CD14-positive monocyte (primary cell): ENCODE measurements at regions not wholly inside any gene's neighbourhood (a gene's known extent, or its start where the extent isn't known, plus 50 kb on each side); places are given as distances from the start of the nearest gene placed in this dataset.

Source experiments
- DNase-seq, 3 donors: peaks; one replicate each; pipeline ENCODE4 v3.0.0-alpha.2; 2011 to 2022
- H2AFZ ChIP-seq: 2 replicates; pipeline ENCODE4 v1.6.0; 2012; ENCODE audit warnings: mild to moderate bottlenecking, low read depth, low read length, inconsistent platforms; ENCODE audit not compliant: insufficient read depth, poor library complexity, severe bottlenecking
- H3K27ac ChIP-seq, 2 donors: 1 replicate in 1 of 2; 2 replicates in 1 of 2; pipeline ENCODE4 v1.5.1; 2012 to 2013; ENCODE audit warnings: low read length in 2 of 2, control low read depth in 1 of 2, inconsistent platforms in 1 of 2, low read depth in 1 of 2, mild to moderate bottlenecking in 1 of 2
- H3K27me3 ChIP-seq, 2 donors: one replicate each; pipeline versions ENCODE4 v1.6.0 to v1.6.1; 2011 to 2013; ENCODE audit warnings: low read length in 2 of 2; ENCODE audit not compliant: control insufficient read depth in 2 of 2, insufficient read depth in 2 of 2
- H3K36me3 ChIP-seq, 2 donors: replicated peaks in 1 of 2; 1 replicate in 1 of 2; 2 replicates in 1 of 2; pipeline versions ENCODE4 v1.5.1 to v1.6.1; 2012 to 2013; ENCODE audit warnings: low read length in 2 of 2, control low read depth in 1 of 2, inconsistent platforms in 1 of 2, mild to moderate bottlenecking in 1 of 2; ENCODE audit not compliant: insufficient read depth in 2 of 2, control insufficient read depth in 1 of 2
- H3K4me1 ChIP-seq, 2 donors: 1 replicate in 1 of 2; 2 replicates in 1 of 2; pipeline versions ENCODE4 v1.5.1 to v1.6.1; 2012 to 2013; ENCODE audit warnings: low read length in 2 of 2, control low read depth in 1 of 2, inconsistent platforms in 1 of 2, mild to moderate bottlenecking in 1 of 2, moderate library complexity in 1 of 2; ENCODE audit not compliant: insufficient read depth in 2 of 2, control insufficient read depth in 1 of 2
- H3K4me2 ChIP-seq: replicated peaks from 2 replicates; pipeline ENCODE3; 2012; ENCODE audit warnings: low read length, moderate library complexity, mild to moderate bottlenecking; ENCODE audit not compliant: poor library complexity, severe bottlenecking; ENCODE audit errors: extremely low read depth
- H3K4me3 ChIP-seq, 3 experiments: fragments of 200-600 bp in 1 of 3; sonication (generic) in 1 of 3; replicated peaks in 1 of 3; 1 replicate in 2 of 3; 2 replicates in 1 of 3; pipeline ENCODE4 v1.5.1; 2011 to 2013; ENCODE audit warnings: low read length in 3 of 3, mild to moderate bottlenecking in 3 of 3, control low read depth in 2 of 3, low read depth in 2 of 3, inconsistent platforms in 1 of 3, moderate library complexity in 1 of 3
- H3K79me2 ChIP-seq: 2 replicates; pipeline ENCODE4 v1.6.0; 2012; ENCODE audit warnings: mild to moderate bottlenecking, control low read depth, inconsistent platforms, low read length, moderate library complexity; ENCODE audit not compliant: insufficient read depth
- H3K9ac ChIP-seq: 2 replicates; pipeline ENCODE4 v1.6.0; 2017; ENCODE audit warnings: low read length, mild to moderate bottlenecking; ENCODE audit not compliant: insufficient read depth, poor library complexity, severe bottlenecking
- H3K9me3 ChIP-seq, 2 donors: replicated peaks in 1 of 2; 1 replicate in 1 of 2; 2 replicates in 1 of 2; pipeline versions ENCODE4 v1.5.1 to v1.6.1; 2012 to 2013; ENCODE audit warnings: low read length in 2 of 2, control low read depth in 1 of 2; ENCODE audit not compliant: control insufficient read depth in 1 of 2, insufficient read depth in 1 of 2
- H4K20me1 ChIP-seq: 2 replicates; pipeline ENCODE4 v1.6.0; 2012; ENCODE audit warnings: mild to moderate bottlenecking, low read length, control low read depth, moderate library complexity; ENCODE audit not compliant: insufficient read depth
- H3K27ac Mint-ChIP-seq, 7 donors: one replicate each; pipeline ENCODE4 v1.8.0; 2020; ENCODE audit warnings: mild to moderate bottlenecking in 7 of 7, mixed read lengths in 7 of 7, moderate library complexity in 6 of 7, inconsistent platforms in 2 of 7
- H3K27me3 Mint-ChIP-seq, 3 donors: one replicate each; pipeline ENCODE4 v1.8.0; 2021 to 2022; ENCODE audit warnings: low read depth in 3 of 3, mild to moderate bottlenecking in 3 of 3, mixed read lengths in 3 of 3, moderate library complexity in 3 of 3, inconsistent platforms in 1 of 3
- H3K36me3 Mint-ChIP-seq, 2 donors: one replicate each; pipeline ENCODE4 v1.8.0; 2020; ENCODE audit warnings: mixed read lengths in 2 of 2, inconsistent platforms in 1 of 2, mild to moderate bottlenecking in 1 of 2
- H3K4me1 Mint-ChIP-seq: one replicate; pipeline ENCODE4 v1.8.0; 2020; ENCODE audit warnings: mild to moderate bottlenecking, mixed read lengths
- H3K4me3 Mint-ChIP-seq, 2 donors: one replicate each; pipeline ENCODE4 v1.8.0; 2020; ENCODE audit warnings: mild to moderate bottlenecking in 2 of 2, mixed read lengths in 2 of 2, moderate library complexity in 1 of 2
- H3K9me3 Mint-ChIP-seq, 7 donors: one replicate each; pipeline ENCODE4 v1.8.0; 2020 to 2022; ENCODE audit warnings: mixed read lengths in 7 of 7, mild to moderate bottlenecking in 6 of 7, moderate library complexity in 6 of 7, inconsistent platforms in 2 of 7
- CTCF ChIP-seq: fragments of 200-600 bp; IDR thresholded peaks from one replicate; pipeline ENCODE4 v1.8.0; 2022; ENCODE audit warnings: antibody characterized with exemption, mild to moderate bottlenecking
- WGBS: methylation state at CpG from one replicate; pipeline ENCODE4 v1.1.5; 2013; ENCODE audit warnings: missing lambda C conversion rate; ENCODE audit not compliant: insufficient coverage; 5-methylcytosine and 5-hydroxymethylcytosine counted together
- intact Hi-C, 2 donors: fragments of 100-400 bp; cut with micrococcal nuclease; formaldehyde crosslinking; loops; one replicate each; pipeline versions ENCODE4 v1.15.0 to v1.15.1; 2023

- H3K79me2 ChIP-seq = no peaks in the 10 kb centered on the region
- Mint-ChIP-seq H3K27me3 (peaks cover 0 to 8% (median 1%) of the 10 kb centered on the region in 3 donors), H3K9me3 (no peaks in the 10 kb centered on the region), H3K4me3 (no peak overlapping the region), H3K27ac (no peak overlapping the region), H3K36me3 (no peaks in the 10 kb centered on the region), H3K4me1 (peaks cover 15% of the 10 kb centered on the region)
- no peaks in the 10 kb centered on the region for H3K9me3 ChIP-seq
- whole genome bisulfite sequencing = 100% methylated on average over 2 of the region's 4 CpGs
- no peak for TF ChIP-seq CTCF
- no peak for DNase-seq
- H3K4me2 ChIP-seq = no peak overlapping the region
- no peaks in the 10 kb centered on the region for H3K36me3 ChIP-seq
- H4K20me1 ChIP-seq = no peaks in the 10 kb centered on the region
- no peak overlapping the region for H3K9ac ChIP-seq
- peaks cover 8 to 9% of the 10 kb centered on the region in 2 donors for H3K4me1 ChIP-seq
- no peak overlapping the region for H3K27ac ChIP-seq
- intact Hi-C loops = no loop called here
- H3K4me3 ChIP-seq = no peak overlapping the region
- no peaks in the 10 kb centered on the region for H3K27me3 ChIP-seq
- H2AFZ ChIP-seq = no peak overlapping the region
These were observed 131.9 kb downstream of the MAF start for GRCh38 chr16:79468631-79469030.

- H3K27me3 ChIP-seq = no peaks in the 10 kb centered on the region
- H3K4me1 ChIP-seq = peaks cover 10% of the 10 kb centered on the region in 2 donors
- H3K4me3 ChIP-seq = no peak overlapping the region
- H3K36me3 Mint-ChIP-seq = no peaks in the 10 kb centered on the region
- H3K27ac ChIP-seq = no peak overlapping the region
- H3K27me3 Mint-ChIP-seq = peaks cover 0 to 8% (median 1%) of the 10 kb centered on the region in 3 donors
- no peak overlapping the region for H3K9ac ChIP-seq
- intact Hi-C loops = no loop called here
- H4K20me1 ChIP-seq = no peaks in the 10 kb centered on the region
- H3K4me2 ChIP-seq = no peak overlapping the region
- H3K79me2 ChIP-seq = no peaks in the 10 kb centered on the region
- no peaks in the 10 kb centered on the region for H3K9me3 ChIP-seq
- WGBS = 88% methylated on average over 9 of the region's 10 CpGs
- no peak overlapping the region for H3K27ac Mint-ChIP-seq
- H3K4me1 Mint-ChIP-seq = peaks cover 15% of the 10 kb centered on the region
- no peak overlapping the region for H3K4me3 Mint-ChIP-seq
- no peaks in the 10 kb centered on the region for H3K36me3 ChIP-seq
- no peaks in the 10 kb centered on the region for H3K9me3 Mint-ChIP-seq
- H2AFZ ChIP-seq = no peak overlapping the region
- DNase-seq = no peak
- TF ChIP-seq CTCF = no peak
These were observed 132.4 kb downstream of the MAF start for GRCh38 chr16:79468121-79468552.
